ENCODE measurements at regions not wholly inside any gene's neighbourhood (a gene's known extent, or its start where the extent isn't known, plus 50 kb on each side); places are given as distances from the start of the nearest gene placed in this dataset.
"Not testable (repeated sequence)": the region's sequence is repeated elsewhere in the genome, so short reads cannot be mapped to it uniquely, and the experiment has no call there.

GRCh38 chr4:77268108-77268507, 111.1 kb downstream of the CCNG2 start:
- DNase-seq (no peak), ATAC-seq (no peak)
- H3K4me1 Mint-ChIP-seq: no peaks in the 10 kb centered on the region
- no peaks in the 10 kb centered on the region for H3K36me3 ChIP-seq (ENCODE audit: control insufficient read depth in 2 of 3, insufficient read depth in 3 of 3, low read length in 3 of 3)
- no peaks in the 10 kb centered on the region for H3K4me1 ChIP-seq (ENCODE audit: control insufficient read depth in 2 of 2, insufficient read depth in 2 of 2, low read length in 2 of 2)
- no peak overlapping the region for H3K27ac ChIP-seq (ENCODE audit: low read depth, low read length)
- peaks cover 0 to 19% (median 4%) of the 10 kb centered on the region in 5 donors for H3K27me3 Mint-ChIP-seq
- ChIA-PET POLR2A (no interaction called here), CTCF (interaction anchor here (0.5 kb wide), 1 partner anchor 189 kb away, joined by 4 read pairs; no protein-coding TSS in a partner anchor)
- no peaks in the 10 kb centered on the region for H3K27me3 ChIP-seq (ENCODE audit: control insufficient read depth in 2 of 2, insufficient read depth in 2 of 2, low read length in 2 of 2)
- no peak overlapping the region for H3K4me3 Mint-ChIP-seq
- H3K27ac Mint-ChIP-seq: no peak overlapping the region
- intact Hi-C loops (cut with micrococcal nuclease): no loop called here
- no peaks in the 10 kb centered on the region for H3K9me3 ChIP-seq (ENCODE audit: control insufficient read depth in 2 of 3, low read length in 3 of 3)
- no peaks in the 10 kb centered on the region for H3K36me3 Mint-ChIP-seq
- H3K4me3 ChIP-seq (ENCODE audit: low read length): no peak overlapping the region
- H3K9me3 Mint-ChIP-seq: peaks cover 0 to 13% (median 8%) of the 10 kb centered on the region in 11 donors

GRCh38 chr4:77269505-77269904, 112.5 kb downstream of the CCNG2 start:
- CTCF ChIA-PET: no interaction called here
- Mint-ChIP-seq H3K27me3 (peaks cover 0 to 22% (median 4%) of the 10 kb centered on the region in 5 donors), H3K27ac (no peak overlapping the region)

GRCh38 chr4:77273412-77273811, 116.4 kb downstream of the CCNG2 start:
- Histone ChIP-seq H3K9me3 (ENCODE audit: control insufficient read depth in 2 of 3, low read length in 3 of 3) (no peaks in the 10 kb centered on the region), H3K27me3 (ENCODE audit: control insufficient read depth in 2 of 2, insufficient read depth in 2 of 2, low read length in 2 of 2) (no peaks in the 10 kb centered on the region), H3K4me1 (ENCODE audit: control insufficient read depth in 2 of 2, insufficient read depth in 2 of 2, low read length in 2 of 2) (no peaks in the 10 kb centered on the region), H3K36me3 (ENCODE audit: control insufficient read depth in 2 of 3, insufficient read depth in 3 of 3, low read length in 3 of 3) (no peaks in the 10 kb centered on the region), H3K27ac (ENCODE audit: low read depth, low read length) (no peak overlapping the region), H3K4me3 (ENCODE audit: low read length) (no peak overlapping the region)
- intact Hi-C loops (cut with micrococcal nuclease): no loop called here
- no peak for ATAC-seq
- Mint-ChIP-seq H3K9me3 (peaks cover 0 to 7% (median 0%) of the 10 kb centered on the region in 11 donors), H3K4me3 (no peak overlapping the region), H3K27me3 (peaks cover 2 to 18% (median 7%) of the 10 kb centered on the region in 5 donors), H3K4me1 (peaks cover 0 to 3% (median 0%) of the 10 kb centered on the region in 7 donors), H3K27ac (no peak overlapping the region), H3K36me3 (no peaks in the 10 kb centered on the region)
- POLR2A ChIA-PET: no interaction called here
- DNase-seq: no peak
- CTCF ChIA-PET: no interaction called here

More at GRCh38 chr4:77269505-77269904, 112.5 kb downstream of the CCNG2 start:
- DNase-seq (no peak), ATAC-seq (no peak)
- Mint-ChIP-seq H3K36me3 (no peaks in the 10 kb centered on the region), H3K9me3 (peaks cover 0 to 5% (median under 1%) of the 10 kb centered on the region in 11 donors), H3K4me1 (no peaks in the 10 kb centered on the region), H3K4me3 (no peak overlapping the region)
- H3K27me3 ChIP-seq (ENCODE audit: control insufficient read depth in 2 of 2, insufficient read depth in 2 of 2, low read length in 2 of 2): no peaks in the 10 kb centered on the region
- POLR2A ChIA-PET: no interaction called here
- no peak overlapping the region for H3K27ac ChIP-seq (ENCODE audit: low read depth, low read length)
- H3K36me3 ChIP-seq (ENCODE audit: control insufficient read depth in 2 of 3, insufficient read depth in 3 of 3, low read length in 3 of 3): no peaks in the 10 kb centered on the region
- H3K4me1 ChIP-seq (ENCODE audit: control insufficient read depth in 2 of 2, insufficient read depth in 2 of 2, low read length in 2 of 2): no peaks in the 10 kb centered on the region
- intact Hi-C loops (cut with micrococcal nuclease): no loop called here
- no peaks in the 10 kb centered on the region for H3K9me3 ChIP-seq (ENCODE audit: control insufficient read depth in 2 of 3, low read length in 3 of 3)
- no peak overlapping the region for H3K4me3 ChIP-seq (ENCODE audit: low read length)

- Mint-ChIP-seq H3K27ac (peak overlapping the region in 1 of 9 donors; percentile 29), H3K27me3 (peaks cover 0 to 31% (median 14%) of the 10 kb centered on the region in 5 donors)
- H3K4me3 ChIP-seq (ENCODE audit: low read length); H3K36me3 ChIP-seq (ENCODE audit: control insufficient read depth in 2 of 3, insufficient read depth in 3 of 3, low read length in 3 of 3); H3K4me1 Mint-ChIP-seq; DNase-seq; H3K9me3 ChIP-seq (ENCODE audit: control insufficient read depth in 2 of 3, low read length in 3 of 3); POLR2A ChIA-PET; intact Hi-C loops (cut with micrococcal nuclease); ATAC-seq; H3K4me3 Mint-ChIP-seq; H3K9me3 Mint-ChIP-seq; CTCF ChIA-PET; H3K4me1 ChIP-seq (ENCODE audit: control insufficient read depth in 2 of 2, insufficient read depth in 2 of 2, low read length in 2 of 2); H3K36me3 Mint-ChIP-seq; H3K27me3 ChIP-seq (ENCODE audit: control insufficient read depth in 2 of 2, insufficient read depth in 2 of 2, low read length in 2 of 2); H3K27ac ChIP-seq (ENCODE audit: low read depth, low read length): not testable (repeated sequence)
Measured at GRCh38 chr4:77279114-77279513, 122.1 kb downstream of the CCNG2 start.

GRCh38 chr4:77282305-77282704, 125.3 kb downstream of the CCNG2 start:
- Mint-ChIP-seq H3K27ac (no peak overlapping the region), H3K36me3 (no peaks in the 10 kb centered on the region), H3K4me3 (no peak overlapping the region), H3K4me1 (no peaks in the 10 kb centered on the region), H3K27me3 (peaks cover 0 to 30% (median 26%) of the 10 kb centered on the region in 5 donors), H3K9me3 (no peaks in the 10 kb centered on the region)
- no peaks in the 10 kb centered on the region for H3K4me1 ChIP-seq (ENCODE audit: control insufficient read depth in 2 of 2, insufficient read depth in 2 of 2, low read length in 2 of 2)
- H3K4me3 ChIP-seq (ENCODE audit: low read length): no peak overlapping the region
- no peaks in the 10 kb centered on the region for H3K36me3 ChIP-seq (ENCODE audit: control insufficient read depth in 2 of 3, insufficient read depth in 3 of 3, low read length in 3 of 3)
- ChIA-PET CTCF (no interaction called here), POLR2A (no interaction called here)
- no peaks in the 10 kb centered on the region for H3K27me3 ChIP-seq (ENCODE audit: control insufficient read depth in 2 of 2, insufficient read depth in 2 of 2, low read length in 2 of 2)
- no peak for DNase-seq
- H3K27ac ChIP-seq (ENCODE audit: low read depth, low read length): no peak overlapping the region
- intact Hi-C loops (cut with micrococcal nuclease): no loop called here
- no peak for ATAC-seq
- no peaks in the 10 kb centered on the region for H3K9me3 ChIP-seq (ENCODE audit: control insufficient read depth in 2 of 3, low read length in 3 of 3)

GRCh38 chr4:77284036-77284435, 127.0 kb downstream of the CCNG2 start:
- no peak overlapping the region for H3K4me3 Mint-ChIP-seq
- no peak for ATAC-seq
- no peak for DNase-seq
- intact Hi-C loops (cut with micrococcal nuclease): no loop called here
- H3K9me3 ChIP-seq (ENCODE audit: control insufficient read depth in 2 of 3, low read length in 3 of 3): no peaks in the 10 kb centered on the region
- no peak overlapping the region for H3K4me3 ChIP-seq (ENCODE audit: low read length)
- no peak overlapping the region for H3K27ac Mint-ChIP-seq
- no peak overlapping the region for H3K27ac ChIP-seq (ENCODE audit: low read depth, low read length)
- ChIA-PET POLR2A (no interaction called here), CTCF (no interaction called here)
- no peaks in the 10 kb centered on the region for H3K9me3 Mint-ChIP-seq
- no peaks in the 10 kb centered on the region for H3K4me1 ChIP-seq (ENCODE audit: control insufficient read depth in 2 of 2, insufficient read depth in 2 of 2, low read length in 2 of 2)
- no peaks in the 10 kb centered on the region for H3K4me1 Mint-ChIP-seq
- no peaks in the 10 kb centered on the region for H3K36me3 Mint-ChIP-seq
- peaks cover 0 to 30% (median 26%) of the 10 kb centered on the region in 5 donors for H3K27me3 Mint-ChIP-seq
- no peaks in the 10 kb centered on the region for H3K36me3 ChIP-seq (ENCODE audit: control insufficient read depth in 2 of 3, insufficient read depth in 3 of 3, low read length in 3 of 3)
- no peaks in the 10 kb centered on the region for H3K27me3 ChIP-seq (ENCODE audit: control insufficient read depth in 2 of 2, insufficient read depth in 2 of 2, low read length in 2 of 2)

GRCh38 chr4:77286906-77287305, 129.9 kb downstream of the CCNG2 start:
- intact Hi-C loops (cut with micrococcal nuclease): no loop called here
- Histone ChIP-seq H3K4me1 (ENCODE audit: control insufficient read depth in 2 of 2, insufficient read depth in 2 of 2, low read length in 2 of 2) (no peaks in the 10 kb centered on the region), H3K9me3 (ENCODE audit: control insufficient read depth in 2 of 3, low read length in 3 of 3) (no peaks in the 10 kb centered on the region), H3K27ac (ENCODE audit: low read depth, low read length) (no peak overlapping the region), H3K4me3 (ENCODE audit: low read length) (no peak overlapping the region), H3K27me3 (ENCODE audit: control insufficient read depth in 2 of 2, insufficient read depth in 2 of 2, low read length in 2 of 2) (no peaks in the 10 kb centered on the region), H3K36me3 (ENCODE audit: control insufficient read depth in 2 of 3, insufficient read depth in 3 of 3, low read length in 3 of 3) (no peaks in the 10 kb centered on the region)
- CTCF ChIA-PET: no interaction called here
- Mint-ChIP-seq H3K27me3 (peaks cover 2 to 27% (median 21%) of the 10 kb centered on the region in 5 donors), H3K36me3 (no peaks in the 10 kb centered on the region), H3K4me3 (no peak overlapping the region), H3K27ac (no peak overlapping the region), H3K9me3 (peaks cover 0 to 2% (median 0%) of the 10 kb centered on the region in 11 donors), H3K4me1 (no peaks in the 10 kb centered on the region)
- POLR2A ChIA-PET: no interaction called here
- DNase-seq: no peak
- ATAC-seq: no peak
